HG03442 (cell line): ENCODE measurements at regions not wholly inside any gene's neighbourhood (a gene's known extent, or its start where the extent isn't known, plus 50 kb on each side); places are given as distances from the start of the nearest gene placed in this dataset.

ENCODE experiments used
- ATAC-seq: cut with Tn5 transposase; IDR thresholded peaks from one replicate; pipeline ENCODE4 v1.9.1; 2021; ENCODE audit warnings: mild to moderate bottlenecking, moderate library complexity; ENCODE audit not compliant: unreplicated experiment

GRCh38 chrX:129188231-129188630 lies 335.1 kb downstream of the SMARCA1 start:
- no peak for ATAC-seq

- no peak for ATAC-seq
These were observed 346.6 kb downstream of the SMARCA1 start for GRCh38 chrX:129176710-129177109.

- ATAC-seq = no peak
These were observed 362.2 kb downstream of the SMARCA1 start for GRCh38 chrX:129161108-129161507.

GRCh38 chrX:129158505-129158904 lies 364.8 kb downstream of the SMARCA1 start:
- no peak for ATAC-seq

GRCh38 chrX:129145840-129146272 lies 377.4 kb downstream of the SMARCA1 start:
- ATAC-seq = no peak

- ATAC-seq = no peak
These were observed 377.9 kb downstream of the SMARCA1 start for GRCh38 chrX:129145385-129145784.

- no peak for ATAC-seq
These were observed 378.9 kb downstream of the SMARCA1 start for GRCh38 chrX:129144172-129145038.

- ATAC-seq = no peak
These were observed 383.3 kb downstream of the SMARCA1 start for GRCh38 chrX:129139837-129140598.

- ATAC-seq = no peak
These were observed 398.0 kb downstream of the SMARCA1 start for GRCh38 chrX:129125122-129125914.

- no peak for ATAC-seq
These were observed 399.5 kb downstream of the SMARCA1 start for GRCh38 chrX:129123795-129124194.

- no peak for ATAC-seq
These were observed 406.4 kb downstream of the SMARCA1 start for GRCh38 chrX:129116676-129117470.

GRCh38 chrX:129115935-129116334 lies 407.4 kb downstream of the SMARCA1 start:
- no peak for ATAC-seq

GRCh38 chrX:129115104-129115503 lies 408.2 kb downstream of the SMARCA1 start:
- ATAC-seq = peak; percentile 85

- no peak for ATAC-seq
These were observed 412.1 kb downstream of the SMARCA1 start for GRCh38 chrX:129111081-129111798.

GRCh38 chrX:129108936-129109335 lies 414.4 kb downstream of the SMARCA1 start:
- ATAC-seq = no peak

GRCh38 chrX:129099207-129099606 lies 424.1 kb downstream of the SMARCA1 start:
- ATAC-seq = no peak

- ATAC-seq = no peak
These were observed 425.6 kb downstream of the SMARCA1 start for GRCh38 chrX:129097668-129098067.

- no peak for ATAC-seq
These were observed 429.6 kb downstream of the SMARCA1 start for GRCh38 chrX:129093706-129094105.

GRCh38 chrX:129092757-129093156 lies 430.5 kb downstream of the SMARCA1 start:
- no peak for ATAC-seq

- no peak for ATAC-seq
These were observed 431.0 kb downstream of the SMARCA1 start for GRCh38 chrX:129092242-129092641.
